SU-DHL-6 (cell line): ENCODE measurements at regions not wholly inside any gene's neighbourhood (a gene's known extent, or its start where the extent isn't known, plus 50 kb on each side); places are given as distances from the start of the nearest gene placed in this dataset.

Source experiments
- EZH2phosphoT487 ChIP-seq: fragments of 200-600 bp; sonication (generic), shearing (Covaris generic); conservative IDR thresholded peaks from 2 replicates; pipeline ENCODE4 v1.6.1; 2018; ENCODE audit warnings: mild to moderate bottlenecking, antibody characterized with exemption, low read length, moderate library complexity, mixed read lengths
- TF ChIP-seq, protein P1 (sequence below): fragments of 200-600 bp; sonication (generic); IDR thresholded peaks from one replicate; pipeline ENCODE4 v1.5.1; 2017; ENCODE audit warnings: antibody characterized with exemption, mild to moderate bottlenecking, low read length, moderate library complexity; ENCODE audit not compliant: insufficient read depth, poor library complexity, severe bottlenecking

- TF ChIP-seq, protein P1, sequence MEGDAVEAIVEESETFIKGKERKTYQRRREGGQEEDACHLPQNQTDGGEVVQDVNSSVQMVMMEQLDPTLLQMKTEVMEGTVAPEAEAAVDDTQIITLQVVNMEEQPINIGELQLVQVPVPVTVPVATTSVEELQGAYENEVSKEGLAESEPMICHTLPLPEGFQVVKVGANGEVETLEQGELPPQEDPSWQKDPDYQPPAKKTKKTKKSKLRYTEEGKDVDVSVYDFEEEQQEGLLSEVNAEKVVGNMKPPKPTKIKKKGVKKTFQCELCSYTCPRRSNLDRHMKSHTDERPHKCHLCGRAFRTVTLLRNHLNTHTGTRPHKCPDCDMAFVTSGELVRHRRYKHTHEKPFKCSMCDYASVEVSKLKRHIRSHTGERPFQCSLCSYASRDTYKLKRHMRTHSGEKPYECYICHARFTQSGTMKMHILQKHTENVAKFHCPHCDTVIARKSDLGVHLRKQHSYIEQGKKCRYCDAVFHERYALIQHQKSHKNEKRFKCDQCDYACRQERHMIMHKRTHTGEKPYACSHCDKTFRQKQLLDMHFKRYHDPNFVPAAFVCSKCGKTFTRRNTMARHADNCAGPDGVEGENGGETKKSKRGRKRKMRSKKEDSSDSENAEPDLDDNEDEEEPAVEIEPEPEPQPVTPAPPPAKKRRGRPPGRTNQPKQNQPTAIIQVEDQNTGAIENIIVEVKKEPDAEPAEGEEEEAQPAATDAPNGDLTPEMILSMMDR = no peak
- no peak for TF ChIP-seq EZH2phosphoT487
Measured at GRCh38 chr18:79628416-79629248, 51.0 kb upstream of the CTDP1 start.
